Activated naive CD8-positive, alpha-beta T cell treated with anti-CD3 and anti-CD28 coated beads, Interleukin-2, amount 10 ng/mL, durations not matched to agents 7 days and 5 days (primary cell): ENCODE measurements at regions not wholly inside any gene's neighbourhood (a gene's known extent, or its start where the extent isn't known, plus 50 kb on each side); places are given as distances from the start of the nearest gene placed in this dataset.

Experiments used
- ATAC-seq: fragments of 150-1000 bp; cut with Tn5 transposase; one replicate; pipeline ENCODE4 v1.10.0; 2021; ENCODE audit warnings: low read depth, moderate library complexity
- POLR2A ChIA-PET: fragments of 350-600 bp; sonication (Branson Sonifier 250); formaldehyde crosslinking; loops from one replicate; lab custom pipeline; 2021; ENCODE audit warnings: antibody characterized with exemption; lab: Charles Lee
- DNase-seq: peaks from one replicate; pipeline ENCODE4 v3.0.0; 2021
- H3K27ac Mint-ChIP-seq: one replicate; pipeline ENCODE4 v1.8.0; 2022; ENCODE audit warnings: mild to moderate bottlenecking, mixed read lengths
- H3K27me3 Mint-ChIP-seq: one replicate; pipeline ENCODE4 v1.8.0; 2022; ENCODE audit warnings: mild to moderate bottlenecking, moderate library complexity, mixed read lengths
- H3K36me3 Mint-ChIP-seq: one replicate; pipeline ENCODE4 v1.8.0; 2021; ENCODE audit warnings: mild to moderate bottlenecking, mixed read lengths
- H3K4me1 Mint-ChIP-seq: one replicate; pipeline ENCODE4 v1.8.0; 2021; ENCODE audit warnings: mixed read lengths
- H3K4me3 Mint-ChIP-seq: one replicate; pipeline ENCODE4 v1.8.0; 2022; ENCODE audit warnings: mild to moderate bottlenecking, moderate library complexity, mixed read lengths
- H3K9me3 Mint-ChIP-seq: one replicate; pipeline ENCODE4 v1.8.0; 2021; ENCODE audit warnings: mixed read lengths

DNA sequence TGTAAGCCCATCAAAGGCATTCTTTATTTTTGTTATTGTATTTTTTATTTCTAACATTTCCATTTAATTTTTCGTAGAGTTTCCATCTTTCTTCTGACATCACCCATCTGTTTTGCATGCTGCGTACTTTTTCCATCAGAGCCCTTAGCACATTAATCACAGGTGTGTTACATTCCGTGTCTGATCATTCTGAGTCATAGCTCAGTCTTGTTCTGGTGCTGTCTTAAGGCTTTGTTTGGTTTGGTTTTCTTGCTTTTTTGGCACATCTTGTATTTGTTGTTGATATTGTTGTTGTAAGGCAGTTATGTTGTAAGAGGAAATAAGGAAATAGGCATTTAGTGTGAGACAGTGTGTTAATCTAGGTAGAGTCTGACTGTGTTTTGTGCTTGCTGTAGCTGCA lies 214.6 kb upstream of the CDH4 start:
- Mint-ChIP-seq H3K4me1 (no peaks in the 10 kb centered on the region), H3K36me3 (no peaks in the 10 kb centered on the region), H3K9me3 (no peaks in the 10 kb centered on the region), H3K4me3 (no peak overlapping the region), H3K27me3 (peaks cover 2% of the 10 kb centered on the region), H3K27ac (no peak overlapping the region)
- DNase-seq (no peak), ATAC-seq (no peak)
- POLR2A ChIA-PET = no interaction called here

DNA sequence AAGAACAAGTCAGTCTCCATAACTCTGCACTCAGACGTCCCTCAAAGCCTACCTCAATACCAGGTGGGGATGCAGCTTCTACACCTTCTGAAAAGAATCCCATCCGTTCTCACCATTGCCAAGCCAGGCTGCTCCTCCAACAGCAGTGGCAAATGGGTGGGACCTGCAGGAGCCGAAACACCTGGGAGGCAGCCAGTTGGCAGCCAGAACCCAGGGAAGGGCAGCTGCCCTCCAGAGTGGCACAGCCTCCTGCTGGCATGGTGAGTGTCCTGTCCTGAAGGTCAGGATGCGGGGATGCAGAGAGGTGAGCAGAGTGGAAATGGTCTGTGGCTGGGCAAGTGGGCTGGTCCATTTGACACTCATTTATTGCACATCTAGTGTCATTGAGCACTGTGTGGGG lies 210.6 kb upstream of the CDH4 start:
- Mint-ChIP-seq H3K27ac (no peak overlapping the region), H3K36me3 (no peaks in the 10 kb centered on the region), H3K4me1 (no peaks in the 10 kb centered on the region), H3K9me3 (no peaks in the 10 kb centered on the region), H3K4me3 (no peak overlapping the region), H3K27me3 (no peaks in the 10 kb centered on the region)
- DNase-seq (no peak), ATAC-seq (no peak)
- POLR2A ChIA-PET = no interaction called here

DNA sequence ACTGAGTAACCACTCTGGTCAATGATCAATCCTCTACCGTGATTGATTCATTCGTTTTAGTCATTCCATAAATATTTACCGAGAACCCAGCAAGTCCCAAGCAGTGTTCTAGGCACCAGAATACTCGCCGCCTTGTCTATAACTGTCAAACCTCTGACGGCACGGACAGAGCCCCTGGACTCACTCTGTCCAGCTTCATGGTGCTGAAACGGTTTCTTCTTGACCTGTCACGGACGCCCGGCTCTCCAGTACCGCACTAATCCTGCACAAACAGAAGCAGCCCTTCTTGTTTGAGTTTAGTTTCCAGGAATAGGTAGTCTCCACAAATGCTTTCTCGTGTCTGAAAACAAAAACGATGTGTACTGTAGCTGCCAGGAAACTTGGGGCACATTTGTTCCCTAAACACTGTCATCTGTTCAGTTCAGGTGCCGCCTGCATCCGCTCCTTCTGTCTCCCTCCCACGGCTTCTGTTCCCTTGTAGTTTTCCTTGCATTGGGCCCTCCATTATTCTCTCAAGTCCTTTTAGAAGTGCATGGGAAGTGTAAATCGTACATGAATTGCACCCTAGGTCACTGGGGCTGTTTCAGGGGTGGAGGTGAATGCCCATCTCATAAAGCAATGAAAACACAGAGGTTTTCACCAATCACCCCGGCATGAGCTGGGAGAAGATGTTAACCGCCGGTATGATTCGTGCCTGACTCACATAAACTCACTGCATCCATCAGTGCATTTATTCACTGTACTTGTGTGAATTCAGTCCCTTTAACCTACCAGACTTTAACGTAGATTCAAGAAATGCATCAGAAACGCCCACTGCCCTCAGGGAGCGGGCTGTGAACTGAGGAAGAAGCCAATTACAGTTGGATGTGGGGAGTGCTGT lies 209.3 kb upstream of the CDH4 start:
- no peaks in the 10 kb centered on the region for H3K4me1 Mint-ChIP-seq
- ATAC-seq = no peak
- H3K36me3 Mint-ChIP-seq = no peaks in the 10 kb centered on the region
- no peak overlapping the region for H3K27ac Mint-ChIP-seq
- H3K27me3 Mint-ChIP-seq = no peaks in the 10 kb centered on the region
- no peak for DNase-seq
- H3K4me3 Mint-ChIP-seq = no peak overlapping the region
- POLR2A ChIA-PET = no interaction called here
- H3K9me3 Mint-ChIP-seq = no peaks in the 10 kb centered on the region

DNA sequence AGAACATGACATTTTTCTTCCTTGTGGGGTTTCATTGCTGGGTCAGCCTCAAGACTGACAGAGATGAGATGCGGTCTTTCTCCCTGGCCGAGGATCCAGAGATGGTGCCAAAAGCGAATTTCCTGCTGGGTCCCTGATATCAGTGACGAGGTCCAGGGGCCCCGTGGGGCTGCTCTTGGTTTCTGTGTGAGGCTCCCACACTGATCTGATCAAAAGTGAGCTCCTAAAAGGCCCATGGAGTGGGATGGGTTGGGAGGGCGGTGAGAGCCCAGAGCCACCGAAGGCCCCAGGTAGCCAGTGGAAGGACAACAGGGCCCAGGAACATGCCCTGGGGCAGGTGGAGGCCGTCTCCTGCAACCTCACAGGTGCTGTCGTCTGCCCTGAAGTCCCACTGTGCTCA lies 208.4 kb upstream of the CDH4 start:
- H3K36me3 Mint-ChIP-seq = no peaks in the 10 kb centered on the region
- H3K4me3 Mint-ChIP-seq = no peak overlapping the region
- peaks cover under 1% of the 10 kb centered on the region for H3K9me3 Mint-ChIP-seq
- no peak for ATAC-seq
- DNase-seq = no peak
- H3K27ac Mint-ChIP-seq = no peak overlapping the region
- no peaks in the 10 kb centered on the region for H3K27me3 Mint-ChIP-seq
- POLR2A ChIA-PET = no interaction called here
- H3K4me1 Mint-ChIP-seq = no peaks in the 10 kb centered on the region

DNA sequence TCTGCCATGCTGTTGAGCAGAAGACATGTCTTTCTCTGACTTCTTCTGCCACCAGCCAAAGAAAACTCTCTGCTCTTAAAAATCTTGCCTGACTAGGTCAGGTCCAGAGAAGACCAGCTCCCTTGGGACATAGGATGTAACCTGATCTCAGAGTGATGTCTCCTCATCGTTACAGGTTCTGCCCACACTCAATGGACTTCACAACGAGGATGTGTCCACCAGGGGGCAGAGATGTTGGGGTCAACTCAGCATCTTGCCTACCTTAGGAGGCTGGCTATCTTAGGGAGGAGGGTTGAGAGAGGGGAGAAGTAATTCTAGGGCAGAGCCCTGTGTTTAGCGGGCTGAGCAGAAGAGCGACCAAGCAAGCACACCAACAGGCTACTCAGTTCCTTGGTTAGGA lies 207.6 kb upstream of the CDH4 start:
- no peaks in the 10 kb centered on the region for H3K4me1 Mint-ChIP-seq
- no peak overlapping the region for H3K4me3 Mint-ChIP-seq
- H3K27ac Mint-ChIP-seq = no peak overlapping the region
- POLR2A ChIA-PET = no interaction called here
- no peaks in the 10 kb centered on the region for H3K27me3 Mint-ChIP-seq
- DNase-seq = no peak
- no peaks in the 10 kb centered on the region for H3K36me3 Mint-ChIP-seq
- no peak for ATAC-seq
- H3K9me3 Mint-ChIP-seq = peaks cover 2% of the 10 kb centered on the region

DNA sequence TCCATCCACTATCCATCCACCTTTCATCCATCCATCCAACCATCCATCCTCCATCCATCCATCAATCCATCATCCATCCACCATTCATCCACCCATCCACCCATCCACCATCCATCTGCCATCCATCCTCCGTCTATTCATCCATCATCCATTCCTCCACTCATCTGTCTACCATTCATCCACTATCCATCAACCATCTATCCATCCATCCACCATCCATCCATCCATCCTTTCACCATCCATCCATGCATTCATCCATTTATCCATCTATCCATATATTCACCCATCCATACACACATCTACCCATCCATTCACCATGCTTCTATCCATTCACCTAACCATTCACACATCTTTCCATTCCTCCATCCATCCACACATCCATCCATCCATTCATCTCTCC lies 207.0 kb upstream of the CDH4 start:
- Mint-ChIP-seq H3K36me3 (no peaks in the 10 kb centered on the region), H3K4me1 (no peaks in the 10 kb centered on the region)

DNA sequence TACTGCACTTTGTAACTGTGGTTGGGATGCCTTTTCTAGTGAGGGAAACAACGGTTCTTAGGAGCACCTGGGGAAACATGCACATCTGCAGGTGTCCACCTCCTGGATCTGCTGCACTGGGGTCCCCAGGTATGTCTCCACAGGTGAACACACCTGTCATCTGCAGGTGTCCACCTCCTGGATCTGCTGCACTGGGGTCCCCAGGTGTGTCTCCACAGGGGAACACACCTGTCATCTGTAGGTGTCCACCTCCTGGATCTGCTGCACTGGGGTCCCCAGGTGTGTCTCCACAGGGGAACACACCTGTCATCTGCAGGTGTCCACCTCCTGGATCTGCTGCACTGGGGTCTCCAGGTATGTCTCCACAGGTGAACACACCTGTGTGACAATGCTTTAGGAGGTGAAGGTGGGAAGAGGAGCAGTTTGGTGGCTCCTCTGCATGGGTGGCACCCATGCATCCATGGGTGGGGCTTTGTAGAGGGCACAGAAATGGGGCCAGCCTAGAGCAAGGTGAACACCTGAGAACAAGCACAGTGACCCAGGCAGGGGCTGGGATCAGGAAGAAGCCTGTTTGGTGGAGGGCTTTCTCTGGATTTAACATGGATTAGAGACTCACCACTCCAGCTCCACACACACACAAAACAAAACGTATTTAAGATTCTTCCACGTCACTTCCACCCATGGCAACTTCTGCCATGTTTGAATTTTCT lies 206.0 kb upstream of the CDH4 start:
- no peak overlapping the region for H3K27ac Mint-ChIP-seq
- no peaks in the 10 kb centered on the region for H3K27me3 Mint-ChIP-seq
- ATAC-seq = no peak
- no peak for DNase-seq
- no peaks in the 10 kb centered on the region for H3K4me1 Mint-ChIP-seq
- POLR2A ChIA-PET = no interaction called here
- no peak overlapping the region for H3K4me3 Mint-ChIP-seq
- no peaks in the 10 kb centered on the region for H3K36me3 Mint-ChIP-seq
- peaks cover 2% of the 10 kb centered on the region for H3K9me3 Mint-ChIP-seq

More for the DNA sequence above, 207.0 kb upstream of the CDH4 start:
- DNase-seq = no peak
- Mint-ChIP-seq H3K4me3 (no peak overlapping the region), H3K9me3 (peaks cover 2% of the 10 kb centered on the region), H3K27ac (no peak overlapping the region), H3K27me3 (no peaks in the 10 kb centered on the region)
- POLR2A ChIA-PET = no interaction called here
- ATAC-seq = no peak

DNA sequence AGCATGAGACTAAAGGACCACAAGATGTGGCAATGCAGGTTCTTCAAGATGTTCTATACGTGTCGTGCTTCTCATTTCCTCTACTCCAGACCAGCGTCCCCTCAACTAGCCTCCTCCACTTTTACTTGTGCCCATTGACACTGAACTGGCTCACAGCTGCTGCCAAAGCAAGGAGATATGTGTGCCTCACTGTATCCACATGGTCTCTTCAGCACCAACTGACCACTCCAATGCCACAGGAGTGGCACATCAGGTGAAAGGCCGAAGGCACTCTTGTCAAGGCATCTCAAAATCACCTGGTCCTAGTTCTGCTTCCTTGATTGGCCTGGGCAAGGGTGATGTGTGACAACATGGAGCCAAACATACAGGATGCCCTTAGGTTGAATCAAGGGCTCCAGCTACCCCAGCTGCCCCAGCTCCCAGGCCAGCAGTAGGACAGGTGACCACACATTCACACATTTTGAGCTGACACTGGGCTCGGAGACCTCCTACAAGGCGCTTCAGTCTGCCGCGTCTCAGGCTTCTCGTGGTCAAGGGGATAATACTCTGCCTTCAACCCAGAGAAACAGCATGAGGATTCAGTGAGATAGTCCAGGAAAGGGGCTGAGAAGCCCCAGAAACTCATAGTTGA lies 205.2 kb upstream of the CDH4 start:
- Mint-ChIP-seq H3K4me1 (no peaks in the 10 kb centered on the region), H3K27ac (no peak overlapping the region), H3K4me3 (no peak overlapping the region), H3K27me3 (no peaks in the 10 kb centered on the region), H3K36me3 (no peaks in the 10 kb centered on the region), H3K9me3 (peaks cover 2% of the 10 kb centered on the region)
- POLR2A ChIA-PET = no interaction called here
- DNase-seq (no peak), ATAC-seq (no peak)

DNA sequence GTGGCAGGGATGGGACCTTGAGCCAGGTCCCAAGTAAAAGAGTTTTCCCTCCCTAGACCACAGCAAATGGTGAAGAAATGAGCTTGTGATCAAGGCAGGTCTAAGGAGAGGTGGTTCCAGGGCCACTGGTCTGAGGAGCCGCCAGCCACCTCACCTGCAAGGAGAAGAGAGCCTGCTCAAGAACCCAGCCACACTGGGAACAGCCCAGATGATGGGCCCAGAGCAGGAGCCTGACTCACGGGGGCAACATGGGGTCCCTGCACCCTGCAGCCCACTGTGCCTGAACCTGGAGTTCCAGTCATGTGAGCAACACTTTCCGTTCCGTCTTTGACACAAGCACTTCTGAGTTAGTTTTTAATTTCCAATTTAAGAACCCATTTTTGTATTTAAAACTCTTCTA lies 204.5 kb upstream of the CDH4 start:
- H3K9me3 Mint-ChIP-seq = peaks cover 2% of the 10 kb centered on the region
- ATAC-seq (no peak), DNase-seq (no peak)
- H3K36me3 Mint-ChIP-seq = no peaks in the 10 kb centered on the region
- no peaks in the 10 kb centered on the region for H3K4me1 Mint-ChIP-seq
- no peaks in the 10 kb centered on the region for H3K27me3 Mint-ChIP-seq
- POLR2A ChIA-PET = no interaction called here
- H3K27ac Mint-ChIP-seq = no peak overlapping the region
- H3K4me3 Mint-ChIP-seq = no peak overlapping the region

DNA sequence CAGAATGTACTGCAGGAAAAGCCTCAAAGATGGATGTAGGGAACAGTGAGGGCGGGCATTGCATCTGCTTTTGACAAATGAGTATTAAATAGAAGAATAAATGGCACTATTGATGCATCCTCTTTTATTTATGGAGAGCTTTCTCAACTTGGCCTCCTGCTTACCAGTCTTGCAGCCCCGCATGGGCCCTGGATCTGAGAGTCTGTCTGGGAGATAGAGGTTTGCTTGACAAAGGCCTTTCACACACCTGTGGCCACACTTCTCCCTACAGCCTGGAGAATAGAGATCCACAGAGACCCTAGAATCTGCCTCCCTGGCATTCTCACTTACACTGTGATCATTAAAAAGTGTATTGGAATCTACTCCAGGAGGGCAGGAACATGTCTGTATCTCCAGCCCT lies 203.8 kb upstream of the CDH4 start:
- Mint-ChIP-seq H3K4me1 (no peaks in the 10 kb centered on the region), H3K27me3 (no peaks in the 10 kb centered on the region), H3K36me3 (no peaks in the 10 kb centered on the region), H3K4me3 (no peak overlapping the region), H3K9me3 (peaks cover 2% of the 10 kb centered on the region), H3K27ac (no peak overlapping the region)
- DNase-seq (no peak), ATAC-seq (no peak)
- POLR2A ChIA-PET = no interaction called here

DNA sequence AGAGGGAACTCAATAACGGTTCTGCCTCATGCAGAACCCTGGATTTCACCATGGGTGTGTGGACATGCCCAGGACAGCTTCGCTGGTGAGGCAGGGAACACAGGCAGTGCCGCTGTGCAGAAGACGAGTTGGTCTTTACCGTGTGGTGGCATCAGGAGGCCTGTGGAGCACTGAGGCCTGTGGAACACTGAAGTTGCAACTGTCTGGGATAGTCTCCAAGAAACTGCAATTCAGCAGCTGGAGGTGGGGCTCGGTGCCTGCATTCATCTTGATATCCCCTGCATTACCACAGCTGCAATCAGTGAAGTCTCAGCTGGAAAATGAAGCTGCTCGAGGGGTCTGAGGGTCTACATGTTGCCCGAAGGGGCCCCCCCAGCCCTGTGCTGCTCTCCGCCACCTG lies 202.4 kb upstream of the CDH4 start:
- H3K36me3 Mint-ChIP-seq = no peaks in the 10 kb centered on the region
- peaks cover 2% of the 10 kb centered on the region for H3K9me3 Mint-ChIP-seq
- H3K4me3 Mint-ChIP-seq = no peak overlapping the region
- POLR2A ChIA-PET = no interaction called here
- ATAC-seq = no peak
- DNase-seq = no peak
- no peak overlapping the region for H3K27ac Mint-ChIP-seq
- H3K4me1 Mint-ChIP-seq = no peaks in the 10 kb centered on the region
- no peaks in the 10 kb centered on the region for H3K27me3 Mint-ChIP-seq

DNA sequence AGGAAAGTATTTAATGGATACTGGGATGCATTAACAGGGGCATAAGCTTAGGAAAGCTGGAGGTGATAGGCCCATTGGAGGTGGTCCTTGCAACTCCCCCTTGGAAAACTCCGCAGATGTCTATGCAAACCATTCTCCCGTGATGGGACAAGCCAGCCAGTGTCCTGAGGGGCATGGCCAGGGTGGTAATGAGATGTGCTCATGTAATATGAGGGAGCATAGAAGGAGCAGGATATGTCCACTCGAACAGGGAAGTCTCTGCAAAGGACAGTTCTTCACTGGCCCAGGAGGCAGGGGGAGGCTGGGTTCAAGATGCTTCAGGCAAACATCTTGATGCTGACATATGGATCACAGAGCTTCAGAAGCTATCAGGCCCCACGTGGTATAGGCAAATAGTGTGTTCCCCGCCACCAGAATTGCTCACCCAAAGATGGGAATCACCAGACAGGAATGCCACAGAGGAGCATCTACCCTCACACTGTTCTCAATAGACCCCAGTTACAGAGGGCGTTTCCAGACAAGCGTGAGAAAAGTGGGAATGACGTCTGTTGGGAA lies 201.6 kb upstream of the CDH4 start:
- Mint-ChIP-seq H3K4me1 (no peaks in the 10 kb centered on the region), H3K36me3 (no peaks in the 10 kb centered on the region), H3K27ac (no peak overlapping the region), H3K4me3 (no peak overlapping the region), H3K27me3 (no peaks in the 10 kb centered on the region), H3K9me3 (peaks cover 2% of the 10 kb centered on the region)
- DNase-seq = no peak
- no peak for ATAC-seq
- POLR2A ChIA-PET = no interaction called here

DNA sequence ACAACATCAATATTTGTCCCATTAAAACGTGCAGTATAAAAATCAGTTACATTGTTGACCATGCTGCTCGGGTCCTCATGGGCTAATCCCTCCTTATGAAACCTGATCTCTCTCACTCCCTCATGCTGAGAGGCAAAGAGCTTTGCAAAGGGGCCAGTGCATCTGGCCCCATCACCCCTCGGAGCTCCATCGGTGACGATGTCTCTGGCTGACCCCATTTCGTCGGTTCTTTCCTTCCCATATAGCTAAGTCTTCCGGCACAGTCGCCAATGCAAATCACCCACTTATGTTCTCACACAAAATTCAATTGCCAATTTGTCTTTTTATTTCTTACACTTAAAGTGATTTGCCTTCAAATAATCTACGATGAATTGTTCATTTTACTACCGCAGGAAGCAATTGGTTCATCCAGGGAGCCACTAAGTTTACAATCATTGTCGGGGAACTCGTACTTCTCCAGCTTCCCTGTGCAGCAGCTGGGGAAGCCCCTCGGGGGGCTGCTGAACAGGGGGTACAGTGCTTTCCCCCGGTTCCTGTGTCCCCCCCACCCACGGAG lies 199.8 kb upstream of the CDH4 start:
- no peak for DNase-seq
- POLR2A ChIA-PET = no interaction called here
- no peaks in the 10 kb centered on the region for H3K27me3 Mint-ChIP-seq

More for the DNA sequence above, 199.8 kb upstream of the CDH4 start:
- no peak overlapping the region for H3K27ac Mint-ChIP-seq
- no peaks in the 10 kb centered on the region for H3K36me3 Mint-ChIP-seq
- no peak overlapping the region for H3K4me3 Mint-ChIP-seq
- H3K4me1 Mint-ChIP-seq = no peaks in the 10 kb centered on the region
- peaks cover 2% of the 10 kb centered on the region for H3K9me3 Mint-ChIP-seq
- no peak for ATAC-seq
